Glomerular visceral epithelial cell (primary cell): ENCODE measurements at regions not wholly inside any gene's neighbourhood (a gene's known extent, or its start where the extent isn't known, plus 50 kb on each side); places are given as distances from the start of the nearest gene placed in this dataset.

Source experiments
- DNase-seq: peaks from one replicate; pipeline ENCODE4 v3.0.0-alpha.2; 2016; ENCODE audit errors: extremely low spot score

- no peak for DNase-seq
Measured at GRCh38 chr10:88023676-88024075, 160.3 kb downstream of the PTEN start.

- DNase-seq, result no peak
Measured at GRCh38 chr10:88026031-88026430, 162.6 kb downstream of the PTEN start.

GRCh38 chr10:88027570-88027969, 164.1 kb downstream of the PTEN start:
- no peak for DNase-seq

GRCh38 chr10:88028072-88028471, 164.6 kb downstream of the PTEN start:
- no peak for DNase-seq

GRCh38 chr10:88028654-88029053, 165.2 kb downstream of the PTEN start:
- DNase-seq, result no peak

- peak; percentile 12 for DNase-seq
Measured at GRCh38 chr10:88032566-88032965, 169.1 kb downstream of the PTEN start.

GRCh38 chr10:88033385-88033784, 170.0 kb downstream of the PTEN start:
- no peak for DNase-seq

GRCh38 chr10:88033793-88034192, 170.4 kb downstream of the PTEN start:
- no peak for DNase-seq

- DNase-seq, result no peak
Measured at GRCh38 chr10:88036126-88036525, 172.7 kb downstream of the PTEN start.

GRCh38 chr10:88037623-88038022, 174.2 kb downstream of the PTEN start:
- DNase-seq, result no peak

- DNase-seq, result no peak
Measured at GRCh38 chr10:88038268-88038667, 174.8 kb downstream of the PTEN start.

- no peak for DNase-seq
Measured at GRCh38 chr10:88039496-88040200, 176.2 kb downstream of the PTEN start.

GRCh38 chr10:88041243-88042159, 178.1 kb downstream of the PTEN start:
- DNase-seq, result no peak

GRCh38 chr10:88042160-88043100, 179.0 kb downstream of the PTEN start:
- no peak for DNase-seq

GRCh38 chr10:88045096-88045495, 181.7 kb downstream of the PTEN start:
- no peak for DNase-seq

- no peak for DNase-seq
Measured at GRCh38 chr10:88045656-88046415, 182.4 kb downstream of the PTEN start.

- no peak for DNase-seq
Measured at GRCh38 chr10:88047579-88047978, 184.2 kb downstream of the PTEN start.

- DNase-seq, result no peak
Measured at GRCh38 chr10:88048312-88048711, 184.9 kb downstream of the PTEN start.

GRCh38 chr10:88049204-88049603, 185.8 kb downstream of the PTEN start:
- DNase-seq, result no peak

GRCh38 chr10:88057720-88058119, 194.3 kb downstream of the PTEN start:
- no peak for DNase-seq

GRCh38 chr10:88058750-88059149, 195.3 kb downstream of the PTEN start:
- no peak for DNase-seq
